NCI-H2171 (cell line): ENCODE measurements at regions not wholly inside any gene's neighbourhood (a gene's known extent, or its start where the extent isn't known, plus 50 kb on each side); places are given as distances from the start of the nearest gene placed in this dataset.

Source experiments
- DNase-seq: peaks from one replicate; lab custom pipeline; 2025; lab: John Stamatoyannopoulos, UW

DNA sequence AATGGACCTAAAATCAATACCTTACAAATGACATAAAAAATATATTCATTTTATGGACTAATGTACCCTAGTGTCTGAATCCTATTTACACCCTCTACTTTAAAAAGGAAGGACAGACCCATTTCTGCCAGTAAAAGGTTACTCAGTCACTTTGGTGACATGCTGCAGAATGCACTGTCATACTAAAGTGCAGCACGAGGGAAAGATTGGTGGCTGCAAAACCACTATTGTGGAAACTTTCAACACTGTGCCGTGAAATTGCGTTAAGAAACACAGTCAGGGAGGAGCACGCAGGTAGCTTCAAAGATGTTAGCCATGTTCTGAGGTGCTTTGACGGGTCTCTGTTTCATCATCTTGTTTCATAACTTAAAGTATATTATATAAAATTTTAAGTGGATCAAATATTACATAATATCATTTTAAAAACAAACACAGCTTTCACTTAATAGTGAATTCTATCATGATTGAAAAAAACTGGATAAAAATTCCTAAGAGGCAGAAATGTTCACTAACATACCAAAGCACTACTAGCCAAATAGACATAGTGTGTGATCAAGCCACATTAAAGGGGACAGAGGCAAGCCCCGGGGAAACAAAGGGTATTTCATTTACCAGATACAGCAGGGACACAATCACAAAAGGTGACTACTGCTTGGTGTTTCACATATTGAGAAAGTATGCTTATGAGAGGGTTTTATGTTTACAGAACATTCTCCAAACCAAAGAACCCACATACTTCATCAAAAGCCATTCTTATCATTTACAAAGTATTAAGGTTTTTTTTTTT is 330.8 kb upstream of the SOX5 start:
- DNase-seq = no peak

DNA sequence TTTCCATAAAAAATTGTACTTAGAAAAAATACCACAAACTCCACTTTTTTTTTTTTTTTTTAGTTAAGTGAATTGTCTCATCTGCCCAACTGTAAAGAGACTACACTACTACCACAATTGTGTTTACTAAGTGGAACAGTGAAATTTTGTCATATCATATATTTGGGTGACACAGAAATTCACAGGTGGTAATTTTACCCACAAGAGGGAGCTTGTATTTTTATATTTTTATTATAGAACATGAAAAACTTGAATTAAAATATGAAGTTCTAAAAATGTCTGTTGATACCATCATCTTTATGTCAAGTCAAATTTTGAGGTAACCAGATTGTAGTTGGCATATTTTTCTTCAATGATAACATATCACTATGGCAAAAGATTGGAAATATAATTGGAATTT is 329.4 kb upstream of the SOX5 start:
- no peak for DNase-seq

DNA sequence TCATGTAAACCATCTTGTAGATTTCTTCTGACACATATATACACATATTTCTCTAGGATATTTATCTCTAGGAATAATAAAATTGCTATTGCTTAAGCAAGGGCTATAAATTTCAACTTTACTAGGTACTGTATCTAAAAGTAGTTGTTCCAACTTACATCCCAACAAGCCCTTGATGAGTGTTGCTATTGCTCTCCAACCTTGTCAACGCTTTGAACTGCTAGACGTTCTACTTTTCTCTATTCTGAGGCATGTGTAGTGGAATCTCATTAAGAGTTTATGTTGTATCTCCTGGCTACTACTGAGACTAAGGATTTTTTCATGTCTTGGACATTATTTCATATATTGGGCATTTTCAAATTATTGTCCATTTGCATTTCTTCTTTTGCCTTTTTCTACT is 321.5 kb upstream of the SOX5 start:
- DNase-seq = no peak

DNA sequence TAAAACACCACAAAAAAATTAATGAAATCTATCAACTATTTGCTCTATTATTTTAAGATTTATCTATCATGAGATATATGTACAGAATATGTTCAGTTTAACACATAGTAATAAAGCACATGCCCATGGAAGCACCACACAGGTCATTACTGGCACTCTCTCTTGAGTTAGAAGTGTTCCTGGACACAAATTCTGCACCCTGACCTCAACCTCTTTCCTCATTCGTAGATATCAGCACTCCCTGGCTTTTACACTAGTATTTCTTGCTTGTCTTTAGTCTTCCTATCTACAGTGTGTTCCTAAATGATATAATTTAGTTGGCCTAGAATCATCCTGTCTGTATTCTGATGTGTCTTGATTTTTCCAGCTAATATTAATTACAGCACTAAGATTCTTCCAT is 321.0 kb upstream of the SOX5 start:
- DNase-seq = no peak

DNA sequence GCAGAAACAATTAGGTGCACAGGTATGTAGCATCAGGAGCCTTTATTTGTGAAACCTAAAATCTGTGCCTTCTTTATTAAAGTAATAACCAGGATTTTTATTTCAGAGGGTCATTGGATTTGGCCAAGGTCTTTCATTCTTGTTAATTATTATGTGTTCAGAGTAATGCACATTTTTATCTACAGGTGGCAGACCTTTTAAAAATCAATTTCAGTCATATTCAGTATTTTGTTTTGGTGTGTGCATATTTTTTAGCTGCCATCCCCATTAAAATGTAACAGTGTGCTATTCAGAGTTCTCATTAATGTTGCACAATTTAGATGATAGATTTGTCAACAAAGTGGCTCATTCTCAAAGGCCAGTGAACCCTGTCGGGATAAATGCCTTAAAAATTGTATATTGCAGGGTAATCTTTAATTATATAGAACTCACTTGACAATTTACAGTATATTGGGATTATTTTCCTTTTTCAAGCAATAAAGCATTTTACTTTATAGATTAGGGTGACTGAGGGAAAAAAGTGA is 319.3 kb upstream of the SOX5 start:
- no peak for DNase-seq

DNA sequence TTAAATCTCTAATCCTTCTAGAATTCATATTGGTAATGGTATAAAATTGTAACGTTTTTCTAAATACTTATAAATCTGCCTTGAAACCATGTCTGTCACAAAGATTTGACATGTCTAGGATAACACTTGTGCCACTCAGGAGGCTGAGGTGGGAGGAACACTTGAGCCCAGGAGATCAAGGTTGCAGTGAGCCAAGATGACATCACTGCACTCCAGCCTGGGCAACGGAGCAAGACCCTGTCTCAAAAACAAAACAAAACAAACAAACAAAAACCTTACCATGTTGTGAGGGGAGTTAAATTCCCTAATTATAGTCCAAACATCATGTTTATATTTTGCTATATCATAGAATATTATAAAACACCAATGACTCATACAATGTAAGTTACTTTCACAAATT is 317.5 kb upstream of the SOX5 start:
- no peak for DNase-seq

DNA sequence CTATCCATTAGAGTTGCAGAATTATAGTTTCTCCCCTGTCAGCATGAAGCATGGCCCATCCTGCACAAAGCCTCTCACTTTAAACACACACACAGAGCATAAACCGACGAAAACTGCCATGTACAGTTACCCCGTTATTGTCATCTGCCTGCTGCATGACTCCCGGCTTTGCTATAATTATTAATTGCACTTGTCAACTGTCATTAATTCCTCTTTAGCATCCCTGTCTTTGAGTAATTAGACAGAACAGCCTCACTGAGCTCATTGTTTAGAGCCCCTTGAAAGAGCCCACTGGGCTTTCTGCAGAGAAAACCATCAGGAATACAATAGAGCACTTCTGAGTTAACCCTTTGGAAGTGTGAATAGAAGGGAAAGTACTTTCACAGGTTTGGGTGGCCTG is 307.2 kb upstream of the SOX5 start:
- no peak for DNase-seq

DNA sequence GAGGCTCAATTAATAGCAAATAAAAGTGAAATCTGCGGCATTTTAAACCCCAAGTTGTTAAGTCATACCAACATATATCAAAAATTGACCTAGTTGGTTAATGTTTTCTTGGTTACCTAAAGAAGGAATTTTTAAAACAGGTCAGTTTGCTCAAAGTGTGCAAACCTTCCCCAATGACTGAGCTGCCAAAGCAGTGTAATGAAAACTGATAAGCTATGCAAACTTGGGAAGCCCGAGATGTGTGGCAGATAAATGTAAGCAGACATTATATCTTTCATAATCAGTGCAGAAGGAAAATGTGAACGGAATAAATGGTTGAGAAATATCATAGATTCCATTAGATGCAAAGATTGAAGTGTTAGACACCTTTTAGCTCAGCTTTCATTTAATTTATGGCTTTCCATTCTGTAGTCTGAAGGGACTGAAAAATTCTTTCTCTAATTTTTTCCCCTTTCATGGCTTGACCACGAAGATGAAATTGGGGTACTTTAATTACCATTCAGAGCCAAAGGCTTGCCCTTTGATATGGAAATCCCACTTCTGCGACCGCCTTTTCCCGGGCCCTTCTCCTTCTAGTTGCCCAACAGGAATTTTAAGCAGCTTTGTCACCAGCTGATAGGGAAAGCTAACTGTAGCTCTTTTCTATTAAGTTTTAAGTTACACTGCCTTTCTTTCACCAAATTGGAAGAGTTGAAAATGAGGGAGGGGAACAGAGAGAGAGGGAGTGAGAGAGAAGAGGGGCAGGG is 306.6 kb upstream of the SOX5 start:
- DNase-seq = no peak

DNA sequence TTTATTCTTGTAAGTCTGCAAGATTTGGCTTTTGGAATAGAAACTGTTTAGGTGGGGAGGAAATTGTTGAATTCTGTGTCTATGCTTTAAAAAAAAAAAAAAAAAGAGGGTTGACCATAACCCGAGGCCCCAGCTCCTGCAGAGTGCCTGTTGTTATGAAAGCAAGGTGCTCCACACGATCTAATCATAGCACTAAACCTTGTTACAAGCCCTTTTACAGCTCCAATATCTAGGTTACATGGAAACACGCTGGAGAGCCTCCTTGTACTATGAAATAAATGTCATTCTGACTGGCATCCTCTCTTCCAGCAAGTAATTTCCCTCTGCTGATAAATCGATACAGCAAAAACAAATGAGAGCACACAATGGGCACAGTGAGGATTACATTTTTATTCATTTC is 303.1 kb upstream of the SOX5 start:
- DNase-seq = no peak

DNA sequence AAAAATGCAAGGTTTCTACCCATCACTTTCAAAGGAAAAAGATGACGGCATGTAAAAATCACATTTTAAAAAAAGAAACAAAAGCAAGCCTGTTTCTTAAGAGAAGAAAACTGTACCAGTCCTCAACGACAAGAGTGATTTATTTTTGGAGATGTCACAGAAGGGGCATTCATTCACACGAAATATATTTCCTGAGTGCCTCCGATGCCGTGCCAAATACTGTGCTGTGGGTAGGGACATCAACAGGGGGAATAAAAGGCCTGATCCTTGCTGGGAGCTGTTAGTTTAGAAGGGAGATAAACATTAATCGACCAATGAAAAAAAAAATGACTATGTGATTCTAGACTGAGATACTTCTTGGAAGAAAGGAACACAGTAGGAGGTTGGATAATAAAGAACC is 297.5 kb upstream of the SOX5 start:
- DNase-seq = no peak

DNA sequence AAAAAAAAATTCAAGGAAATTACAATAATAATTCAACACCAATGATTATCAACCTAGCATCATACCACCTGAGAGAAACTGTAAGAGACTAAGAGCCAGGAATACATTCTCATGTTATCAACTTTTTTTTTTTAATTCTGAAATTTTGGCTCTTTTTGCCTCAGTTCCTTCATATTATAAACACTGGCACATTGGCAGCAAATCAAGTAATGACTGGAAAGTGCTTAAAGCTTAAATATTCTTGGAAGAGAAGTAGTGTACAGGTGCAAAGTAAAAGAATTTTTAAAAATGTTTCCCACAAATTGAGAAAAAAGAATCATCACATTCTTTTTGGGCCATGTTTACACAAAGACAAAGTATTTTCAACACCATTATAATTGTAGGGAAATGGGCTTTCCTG is 296.9 kb upstream of the SOX5 start:
- DNase-seq = no peak

DNA sequence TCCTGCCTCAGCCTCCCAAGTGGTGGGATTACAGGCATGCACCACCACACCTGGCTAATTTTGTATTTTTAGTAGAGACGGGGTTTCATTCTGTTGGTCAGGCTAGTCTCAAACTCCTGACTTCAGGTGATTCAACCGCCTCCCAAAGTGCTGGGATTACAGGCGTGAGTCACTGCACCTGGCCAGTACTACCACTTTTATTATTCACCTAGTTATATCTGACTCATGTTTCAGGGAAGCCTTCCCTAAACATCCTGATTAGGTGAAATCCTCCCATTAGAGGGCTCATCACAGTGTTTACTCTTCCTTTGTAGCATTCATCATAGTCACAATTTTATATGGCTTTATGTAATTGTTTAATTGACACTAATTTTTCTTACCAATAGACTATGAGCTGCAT is 295.3 kb upstream of the SOX5 start:
- no peak for DNase-seq

DNA sequence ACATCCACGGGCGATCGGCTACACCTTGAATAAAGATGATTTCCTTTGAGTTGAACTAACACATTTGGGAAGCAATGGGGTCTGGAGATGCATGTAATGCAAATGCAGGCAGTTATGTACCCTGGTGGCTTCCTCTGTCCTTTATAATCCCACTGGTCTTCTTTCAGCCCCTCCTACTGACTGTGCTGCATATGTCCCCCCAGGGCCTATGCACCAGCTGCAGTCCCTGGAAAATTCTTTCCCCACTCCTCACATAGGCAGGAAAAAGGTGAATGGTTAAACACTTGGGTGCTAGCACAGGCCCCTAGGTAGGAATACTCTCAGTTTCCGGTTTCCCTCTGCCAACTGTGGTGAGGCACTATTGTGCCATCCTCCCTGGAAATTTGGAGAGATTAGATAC is 294.8 kb upstream of the SOX5 start:
- DNase-seq = no peak

DNA sequence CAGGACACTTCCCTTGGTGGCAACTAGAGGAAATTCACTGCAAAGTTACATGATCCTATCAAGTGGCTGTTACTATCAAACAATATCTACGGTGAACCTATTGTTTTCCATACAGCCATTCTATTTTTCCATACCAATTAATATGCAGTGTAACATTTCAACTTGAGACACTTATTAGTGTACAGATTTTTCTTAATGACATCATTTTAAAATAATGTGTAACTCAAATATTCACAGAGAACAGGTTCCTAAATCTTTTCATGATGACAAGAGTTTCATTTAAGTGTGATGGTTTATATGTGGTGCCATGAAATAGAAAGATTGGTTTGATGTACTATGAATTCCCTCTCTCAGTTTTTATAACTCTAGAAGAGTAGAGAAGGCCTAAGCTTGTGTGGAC is 291.2 kb upstream of the SOX5 start:
- no peak for DNase-seq

DNA sequence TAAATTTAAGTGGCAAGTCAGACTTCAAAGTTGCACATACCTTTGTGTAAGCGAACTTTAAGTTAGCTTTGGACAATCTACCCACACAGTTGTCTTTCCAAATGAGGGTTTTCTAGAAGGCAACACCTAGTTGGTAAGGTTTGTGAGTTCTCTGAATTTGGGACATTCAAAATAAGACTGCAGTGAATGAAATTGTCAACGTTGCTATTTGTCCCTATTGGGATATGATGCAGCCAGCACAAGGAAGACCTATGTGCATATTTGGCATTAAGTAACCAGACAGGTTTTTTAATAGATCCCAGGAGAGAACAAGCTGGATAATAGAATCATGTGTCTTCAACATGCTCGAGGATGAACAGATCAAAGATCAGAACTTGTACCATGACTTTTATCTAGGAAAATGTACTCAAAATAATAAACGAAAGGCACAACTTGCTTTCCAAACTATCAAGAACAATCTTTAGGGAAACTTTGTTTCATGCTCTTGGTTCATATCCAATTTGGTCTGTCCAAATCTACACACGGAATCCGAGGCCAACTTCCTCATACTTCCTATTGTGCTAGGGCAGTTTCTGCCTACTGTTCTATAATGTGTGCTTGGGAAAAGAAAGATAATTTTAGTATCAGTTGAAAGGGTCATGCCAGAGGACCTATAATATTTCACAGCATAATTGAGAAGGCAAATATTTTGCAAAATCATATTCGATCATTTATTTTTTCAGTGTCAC is 284.2 kb upstream of the SOX5 start:
- DNase-seq = no peak

DNA sequence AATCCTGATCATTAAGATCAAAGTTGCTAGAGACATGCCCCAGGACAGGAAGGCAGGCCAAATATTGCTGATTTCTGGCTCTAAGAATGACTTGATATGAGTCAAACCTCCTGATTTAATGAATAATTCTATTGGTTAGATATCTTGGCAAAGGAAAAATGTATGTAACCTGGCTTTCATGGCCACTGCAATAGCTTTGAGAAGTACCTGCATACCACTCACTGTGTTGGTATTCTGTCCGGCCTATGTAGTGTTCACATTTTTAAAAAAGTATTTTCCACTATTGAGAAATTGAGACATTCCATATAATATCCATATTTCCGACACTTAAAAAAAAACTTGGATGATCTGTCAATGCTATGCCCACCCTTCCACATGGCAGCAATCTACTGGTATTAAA is 283.1 kb upstream of the SOX5 start:
- DNase-seq = no peak

DNA sequence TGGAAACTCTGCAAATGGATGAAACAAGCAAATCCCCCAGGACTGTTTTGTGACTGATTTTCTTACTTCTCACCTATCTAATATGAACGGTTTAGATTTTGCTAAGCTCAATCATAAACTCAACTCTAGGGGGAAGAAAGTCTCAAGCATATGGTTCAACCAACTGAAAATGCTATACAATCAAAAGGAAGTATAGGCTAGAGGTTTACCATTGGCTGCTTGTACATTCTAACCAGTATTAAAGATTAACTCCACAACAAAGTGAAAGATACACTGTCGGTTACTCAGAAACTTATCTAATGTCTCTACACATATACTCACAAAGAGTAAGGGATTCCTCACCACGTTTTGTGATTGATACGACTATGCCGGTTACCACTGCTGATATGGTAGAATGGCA is 281.8 kb upstream of the SOX5 start:
- no peak for DNase-seq

DNA sequence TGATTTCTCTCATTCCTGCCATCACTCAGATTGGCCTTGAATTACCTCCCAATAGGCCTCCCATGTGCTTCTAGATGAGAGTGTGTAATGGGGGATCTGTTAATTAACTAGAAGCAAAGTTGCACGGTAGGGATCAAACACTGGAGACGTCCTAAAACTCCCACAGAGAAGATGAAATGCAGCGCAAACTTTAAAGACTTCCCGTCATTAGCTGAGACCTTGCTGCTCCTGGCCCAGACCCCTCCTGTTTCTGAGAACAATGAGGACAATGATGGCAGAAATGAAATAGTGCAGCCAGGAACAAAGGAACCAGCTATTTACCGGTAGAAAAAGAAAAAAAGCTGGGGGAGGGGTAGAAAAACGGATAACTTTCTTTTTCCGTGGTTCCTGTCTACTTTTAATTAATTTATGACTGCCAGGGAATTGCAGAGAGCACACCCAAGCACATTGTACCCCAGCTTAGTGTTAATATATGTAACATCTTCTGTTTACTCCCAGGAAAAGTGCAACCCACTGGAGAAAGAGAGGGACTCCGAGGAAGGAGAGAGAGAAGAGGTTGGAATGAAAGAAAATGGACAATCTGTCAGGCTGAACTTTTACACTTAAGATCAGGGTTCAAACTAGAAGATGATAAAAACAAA is 280.7 kb upstream of the SOX5 start:
- DNase-seq = no peak

DNA sequence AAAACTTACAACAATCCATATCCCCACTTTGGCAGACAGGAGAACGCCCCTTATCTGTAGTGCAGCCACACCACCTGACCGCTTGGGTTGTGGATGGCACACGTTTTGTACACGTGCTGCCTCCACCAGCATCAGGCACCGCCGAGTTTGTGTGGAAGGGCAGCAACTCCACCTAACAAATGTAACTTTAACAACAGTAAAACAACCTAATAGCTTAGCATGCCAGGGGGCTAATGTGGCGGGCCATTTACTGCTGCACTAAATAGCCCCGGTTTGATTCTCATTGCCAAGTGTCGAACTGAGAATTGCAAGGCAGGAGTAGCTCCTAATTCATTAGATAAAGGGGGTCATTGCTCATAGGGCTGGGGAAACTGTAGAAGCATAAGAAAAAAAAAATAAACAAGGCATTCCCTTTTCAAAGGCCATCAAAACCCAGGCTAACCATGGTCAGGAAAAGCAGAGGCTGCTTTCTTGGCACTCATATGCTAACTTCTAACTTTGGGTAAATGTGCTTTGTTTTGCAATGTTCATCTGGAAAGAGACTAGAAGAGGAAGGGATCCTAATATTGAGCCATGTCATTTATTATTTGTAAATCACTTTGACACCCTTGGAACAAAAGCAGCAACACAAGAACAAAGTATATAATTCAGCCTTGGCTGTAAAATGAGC is 279.7 kb upstream of the SOX5 start:
- DNase-seq = no peak

DNA sequence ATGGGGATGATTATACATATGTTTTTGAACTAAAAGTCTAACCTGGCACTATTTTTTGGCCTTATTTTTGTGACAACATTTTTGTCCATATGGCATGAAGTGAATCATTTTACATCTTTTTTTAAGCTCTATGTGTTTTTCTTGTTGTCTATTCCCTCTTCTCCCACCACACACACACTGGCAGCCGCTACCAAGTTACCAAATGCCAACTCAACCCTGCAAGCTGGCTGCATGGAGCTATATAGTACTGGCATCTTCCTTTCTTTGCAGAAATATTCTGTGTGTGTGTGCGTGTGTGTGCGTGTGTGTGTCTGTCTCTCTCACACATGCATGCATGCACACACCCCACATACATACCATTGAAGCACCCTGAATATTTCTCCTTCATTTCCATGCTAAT is 278.9 kb upstream of the SOX5 start:
- no peak for DNase-seq

DNA sequence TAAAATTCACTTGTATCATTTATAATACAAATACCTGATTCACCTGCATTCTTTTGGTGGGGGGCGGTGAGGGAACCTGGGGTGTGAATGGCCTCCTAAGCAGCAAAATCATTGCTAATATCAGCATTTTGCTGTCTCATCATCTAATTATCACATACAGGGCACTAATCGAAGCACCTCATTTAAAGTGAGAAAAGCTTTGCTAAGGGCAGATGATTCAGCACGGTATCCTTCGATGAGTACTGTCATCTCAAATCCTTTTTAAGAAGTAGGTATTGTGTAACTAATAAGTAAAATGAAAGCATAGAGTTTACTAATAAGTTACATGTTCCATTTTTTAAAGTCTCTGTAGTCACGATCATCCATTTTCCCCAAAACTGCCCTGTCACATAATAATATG is 278.1 kb upstream of the SOX5 start:
- no peak for DNase-seq
